ENCODE measurements at regions not wholly inside any gene's neighbourhood (a gene's known extent, or its start where the extent isn't known, plus 50 kb on each side); places are given as distances from the start of the nearest gene placed in this dataset.

DNA sequence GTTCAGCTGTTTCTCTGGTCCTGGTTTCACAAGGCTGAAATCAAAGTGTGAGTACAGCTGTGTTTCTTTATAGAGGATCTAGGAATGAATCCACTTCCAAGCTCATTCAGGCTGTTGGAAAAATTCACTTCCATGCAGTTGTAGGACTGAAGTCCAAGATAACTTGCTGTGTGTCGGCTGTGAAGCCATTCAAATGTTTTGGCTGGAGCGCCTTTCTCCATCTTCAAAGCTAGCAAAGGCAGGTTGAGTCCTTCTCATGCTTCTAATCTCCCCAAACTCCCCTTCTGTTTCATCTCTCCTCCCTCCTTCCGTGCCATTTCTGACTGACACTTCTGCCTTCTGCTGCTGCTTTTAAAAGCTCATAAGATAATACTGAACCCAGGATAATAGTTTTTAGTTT lies 1195.4 kb upstream of the LRRN3 start:
- no peak for TF ChIP-seq ZNF311 (tag by site-specific recombination; IDR thresholded peaks at IDR 0.05; ENCODE audit: borderline replicate concordance)
- TF ChIP-seq CTCF (tag by site-specific recombination; IDR thresholded peaks at IDR 0.05): no peak
- no peak for TF ChIP-seq ZNF23 (tag by site-specific recombination; IDR thresholded peaks at IDR 0.05; ENCODE audit: borderline replicate concordance)
- TF ChIP-seq ZNF645 (tag by site-specific recombination; IDR thresholded peaks at IDR 0.05): no peak
- TF ChIP-seq TRIM28 (IDR thresholded peaks at IDR 0.05; ENCODE audit: borderline replicate concordance, low read length): no peak
- TF ChIP-seq ZNF138 (tag by site-specific recombination; IDR thresholded peaks at IDR 0.05; ENCODE audit: borderline replicate concordance): no peak
- TF ChIP-seq ZSCAN5A (tag by site-specific recombination; IDR thresholded peaks at IDR 0.05): no peak
- no peak for TF ChIP-seq ZNF133 (tag by site-specific recombination; IDR thresholded peaks at IDR 0.05)
- no peak for TF ChIP-seq IKZF3 (tag by site-specific recombination; IDR thresholded peaks at IDR 0.05)
- TF ChIP-seq ZNF707 (tag by site-specific recombination; IDR thresholded peaks at IDR 0.05): no peak
- TF ChIP-seq KLF16 (tag by site-specific recombination; IDR thresholded peaks at IDR 0.05): no peak
- TF ChIP-seq, protein P1, sequence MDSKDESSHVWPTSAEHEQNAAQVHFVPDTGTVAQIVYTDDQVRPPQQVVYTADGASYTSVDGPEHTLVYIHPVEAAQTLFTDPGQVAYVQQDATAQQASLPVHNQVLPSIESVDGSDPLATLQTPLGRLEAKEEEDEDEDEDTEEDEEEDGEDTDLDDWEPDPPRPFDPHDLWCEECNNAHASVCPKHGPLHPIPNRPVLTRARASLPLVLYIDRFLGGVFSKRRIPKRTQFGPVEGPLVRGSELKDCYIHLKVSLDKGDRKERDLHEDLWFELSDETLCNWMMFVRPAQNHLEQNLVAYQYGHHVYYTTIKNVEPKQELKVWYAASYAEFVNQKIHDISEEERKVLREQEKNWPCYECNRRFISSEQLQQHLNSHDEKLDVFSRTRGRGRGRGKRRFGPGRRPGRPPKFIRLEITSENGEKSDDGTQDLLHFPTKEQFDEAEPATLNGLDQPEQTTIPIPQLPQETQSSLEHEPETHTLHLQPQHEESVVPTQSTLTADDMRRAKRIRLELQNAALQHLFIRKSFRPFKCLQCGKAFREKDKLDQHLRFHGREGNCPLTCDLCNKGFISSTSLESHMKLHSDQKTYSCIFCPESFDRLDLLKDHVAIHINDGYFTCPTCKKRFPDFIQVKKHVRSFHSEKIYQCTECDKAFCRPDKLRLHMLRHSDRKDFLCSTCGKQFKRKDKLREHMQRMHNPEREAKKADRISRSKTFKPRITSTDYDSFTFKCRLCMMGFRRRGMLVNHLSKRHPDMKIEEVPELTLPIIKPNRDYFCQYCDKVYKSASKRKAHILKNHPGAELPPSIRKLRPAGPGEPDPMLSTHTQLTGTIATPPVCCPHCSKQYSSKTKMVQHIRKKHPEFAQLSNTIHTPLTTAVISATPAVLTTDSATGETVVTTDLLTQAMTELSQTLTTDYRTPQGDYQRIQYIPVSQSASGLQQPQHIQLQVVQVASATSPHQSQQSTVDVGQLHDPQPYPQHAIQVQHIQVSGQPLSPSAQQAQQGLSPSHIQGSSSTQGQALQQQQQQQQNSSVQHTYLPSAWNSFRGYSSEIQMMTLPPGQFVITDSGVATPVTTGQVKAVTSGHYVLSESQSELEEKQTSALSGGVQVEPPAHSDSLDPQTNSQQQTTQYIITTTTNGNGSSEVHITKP (tag by site-specific recombination; IDR thresholded peaks at IDR 0.05): no peak
- TF ChIP-seq ZNF473 (tag by site-specific recombination; IDR thresholded peaks at IDR 0.05): no peak
